ENCODE measurements at regions not wholly inside any gene's neighbourhood (a gene's known extent, or its start where the extent isn't known, plus 50 kb on each side); places are given as distances from the start of the nearest gene placed in this dataset.

- H3K27me3 ChIP-seq (ENCODE audit: control insufficient read depth, insufficient read depth, low read length) = no peaks in the 10 kb centered on the region
- no peaks in the 10 kb centered on the region for H3K4me1 ChIP-seq (ENCODE audit: control insufficient read depth, insufficient read depth, low read length)
- H3K36me3 ChIP-seq (ENCODE audit: control insufficient read depth, insufficient read depth, low read length) = no peaks in the 10 kb centered on the region
- no CpG with 5 or more reads among the region's 1 CpG for WGBS (ENCODE audit: insufficient coverage, insufficient read length)
- no peak overlapping the region for H3K4me3 ChIP-seq (ENCODE audit: low read length)
- H3K27ac ChIP-seq (ENCODE audit: low read length) = no peak overlapping the region
- no peaks in the 10 kb centered on the region for H3K9me3 ChIP-seq (ENCODE audit: control insufficient read depth, insufficient read depth, low read length)
- no peak for DNase-seq (ENCODE audit: low read depth, low spot score)
Observed at GRCh38 chr13:50550151-50550550, 293.3 kb downstream of the DLEU7 start.

- no peaks in the 10 kb centered on the region for H3K27me3 ChIP-seq (ENCODE audit: control insufficient read depth, insufficient read depth, low read length)
- H3K36me3 ChIP-seq (ENCODE audit: control insufficient read depth, insufficient read depth, low read length) = no peaks in the 10 kb centered on the region
- DNase-seq (ENCODE audit: low read depth, low spot score) = no peak
- WGBS (ENCODE audit: insufficient coverage, insufficient read length) = no CpG with 5 or more reads among the region's 1 CpG
- H3K4me3 ChIP-seq (ENCODE audit: low read length) = no peak overlapping the region
- H3K4me1 ChIP-seq (ENCODE audit: control insufficient read depth, insufficient read depth, low read length) = no peaks in the 10 kb centered on the region
- no peak overlapping the region for H3K27ac ChIP-seq (ENCODE audit: low read length)
- no peaks in the 10 kb centered on the region for H3K9me3 ChIP-seq (ENCODE audit: control insufficient read depth, insufficient read depth, low read length)
Observed at GRCh38 chr13:50552424-50552966, 291.0 kb downstream of the DLEU7 start.

- no peaks in the 10 kb centered on the region for H3K4me1 ChIP-seq (ENCODE audit: control insufficient read depth, insufficient read depth, low read length)
- no peak overlapping the region for H3K4me3 ChIP-seq (ENCODE audit: low read length)
- H3K27ac ChIP-seq (ENCODE audit: low read length) = no peak overlapping the region
- no peaks in the 10 kb centered on the region for H3K36me3 ChIP-seq (ENCODE audit: control insufficient read depth, insufficient read depth, low read length)
- no peaks in the 10 kb centered on the region for H3K9me3 ChIP-seq (ENCODE audit: control insufficient read depth, insufficient read depth, low read length)
- no peak for DNase-seq (ENCODE audit: low read depth, low spot score)
- H3K27me3 ChIP-seq (ENCODE audit: control insufficient read depth, insufficient read depth, low read length) = no peaks in the 10 kb centered on the region
Observed at GRCh38 chr13:50561739-50562138, 281.8 kb downstream of the DLEU7 start.

GRCh38 chr13:50566646-50567045 is 276.8 kb downstream of the DLEU7 start:
- Histone ChIP-seq H3K4me1 (ENCODE audit: control insufficient read depth, insufficient read depth, low read length) (no peaks in the 10 kb centered on the region), H3K4me3 (ENCODE audit: low read length) (no peak overlapping the region), H3K27me3 (ENCODE audit: control insufficient read depth, insufficient read depth, low read length) (no peaks in the 10 kb centered on the region), H3K27ac (ENCODE audit: low read length) (no peak overlapping the region), H3K36me3 (ENCODE audit: control insufficient read depth, insufficient read depth, low read length) (no peaks in the 10 kb centered on the region), H3K9me3 (ENCODE audit: control insufficient read depth, insufficient read depth, low read length) (no peaks in the 10 kb centered on the region)
- DNase-seq (ENCODE audit: low read depth, low spot score) = no peak

GRCh38 chr13:50572129-50572528 is 271.4 kb downstream of the DLEU7 start:
- no peaks in the 10 kb centered on the region for H3K4me1 ChIP-seq (ENCODE audit: control insufficient read depth, insufficient read depth, low read length)
- no CpG with 5 or more reads among the region's 3 CpGs for WGBS (ENCODE audit: insufficient coverage, insufficient read length)
- H3K27me3 ChIP-seq (ENCODE audit: control insufficient read depth, insufficient read depth, low read length) = no peaks in the 10 kb centered on the region
- H3K9me3 ChIP-seq (ENCODE audit: control insufficient read depth, insufficient read depth, low read length) = no peaks in the 10 kb centered on the region
- DNase-seq (ENCODE audit: low read depth, low spot score) = no peak
- H3K36me3 ChIP-seq (ENCODE audit: control insufficient read depth, insufficient read depth, low read length) = no peaks in the 10 kb centered on the region
- no peak overlapping the region for H3K27ac ChIP-seq (ENCODE audit: low read length)
- H3K4me3 ChIP-seq (ENCODE audit: low read length) = no peak overlapping the region

GRCh38 chr13:50573066-50573465 is 270.4 kb downstream of the DLEU7 start:
- H3K36me3 ChIP-seq (ENCODE audit: control insufficient read depth, insufficient read depth, low read length) = no peaks in the 10 kb centered on the region
- H3K9me3 ChIP-seq (ENCODE audit: control insufficient read depth, insufficient read depth, low read length) = no peaks in the 10 kb centered on the region
- no peak for DNase-seq (ENCODE audit: low read depth, low spot score)
- WGBS (ENCODE audit: insufficient coverage, insufficient read length) = no CpG with 5 or more reads among the region's 4 CpGs
- H3K4me1 ChIP-seq (ENCODE audit: control insufficient read depth, insufficient read depth, low read length) = no peaks in the 10 kb centered on the region
- no peak overlapping the region for H3K4me3 ChIP-seq (ENCODE audit: low read length)
- H3K27ac ChIP-seq (ENCODE audit: low read length) = no peak overlapping the region
- no peaks in the 10 kb centered on the region for H3K27me3 ChIP-seq (ENCODE audit: control insufficient read depth, insufficient read depth, low read length)

GRCh38 chr13:50574731-50575130 is 268.8 kb downstream of the DLEU7 start:
- no CpG with 5 or more reads among the region's 3 CpGs for WGBS (ENCODE audit: insufficient coverage, insufficient read length)
- Histone ChIP-seq H3K4me1 (ENCODE audit: control insufficient read depth, insufficient read depth, low read length) (no peaks in the 10 kb centered on the region), H3K9me3 (ENCODE audit: control insufficient read depth, insufficient read depth, low read length) (no peaks in the 10 kb centered on the region), H3K4me3 (ENCODE audit: low read length) (no peak overlapping the region), H3K27me3 (ENCODE audit: control insufficient read depth, insufficient read depth, low read length) (no peaks in the 10 kb centered on the region), H3K36me3 (ENCODE audit: control insufficient read depth, insufficient read depth, low read length) (no peaks in the 10 kb centered on the region), H3K27ac (ENCODE audit: low read length) (no peak overlapping the region)
- no peak for DNase-seq (ENCODE audit: low read depth, low spot score)

- WGBS (ENCODE audit: insufficient coverage, insufficient read length) = no CpG with 5 or more reads among the region's 3 CpGs
- Histone ChIP-seq H3K27me3 (ENCODE audit: control insufficient read depth, insufficient read depth, low read length) (no peaks in the 10 kb centered on the region), H3K36me3 (ENCODE audit: control insufficient read depth, insufficient read depth, low read length) (no peaks in the 10 kb centered on the region), H3K27ac (ENCODE audit: low read length) (no peak overlapping the region), H3K9me3 (ENCODE audit: control insufficient read depth, insufficient read depth, low read length) (no peaks in the 10 kb centered on the region), H3K4me3 (ENCODE audit: low read length) (no peak overlapping the region), H3K4me1 (ENCODE audit: control insufficient read depth, insufficient read depth, low read length) (no peaks in the 10 kb centered on the region)
- no peak for DNase-seq (ENCODE audit: low read depth, low spot score)
Observed at GRCh38 chr13:50575138-50575537, 268.4 kb downstream of the DLEU7 start.

- WGBS (ENCODE audit: insufficient coverage, insufficient read length) = no CpG with 5 or more reads among the region's 6 CpGs
Observed at GRCh38 chr13:50576156-50576555, 267.3 kb downstream of the DLEU7 start.

GRCh38 chr13:50577806-50578205 is 265.7 kb downstream of the DLEU7 start:
- no CpG with 5 or more reads among the region's 2 CpGs for WGBS (ENCODE audit: insufficient coverage, insufficient read length)
- H3K36me3 ChIP-seq (ENCODE audit: control insufficient read depth, insufficient read depth, low read length) = no peaks in the 10 kb centered on the region
- H3K4me1 ChIP-seq (ENCODE audit: control insufficient read depth, insufficient read depth, low read length) = no peaks in the 10 kb centered on the region
- no peak for DNase-seq (ENCODE audit: low read depth, low spot score)
- no peak overlapping the region for H3K27ac ChIP-seq (ENCODE audit: low read length)
- no peaks in the 10 kb centered on the region for H3K27me3 ChIP-seq (ENCODE audit: control insufficient read depth, insufficient read depth, low read length)
- H3K4me3 ChIP-seq (ENCODE audit: low read length) = no peak overlapping the region
- no peaks in the 10 kb centered on the region for H3K9me3 ChIP-seq (ENCODE audit: control insufficient read depth, insufficient read depth, low read length)

More at GRCh38 chr13:50576156-50576555, 267.3 kb downstream of the DLEU7 start:
- no peak overlapping the region for H3K27ac ChIP-seq (ENCODE audit: low read length)
- H3K9me3 ChIP-seq (ENCODE audit: control insufficient read depth, insufficient read depth, low read length) = no peaks in the 10 kb centered on the region
- H3K27me3 ChIP-seq (ENCODE audit: control insufficient read depth, insufficient read depth, low read length) = no peaks in the 10 kb centered on the region
- H3K4me1 ChIP-seq (ENCODE audit: control insufficient read depth, insufficient read depth, low read length) = no peaks in the 10 kb centered on the region
- H3K4me3 ChIP-seq (ENCODE audit: low read length) = no peak overlapping the region
- no peaks in the 10 kb centered on the region for H3K36me3 ChIP-seq (ENCODE audit: control insufficient read depth, insufficient read depth, low read length)
- no peak for DNase-seq (ENCODE audit: low read depth, low spot score)

- H3K4me1 ChIP-seq (ENCODE audit: control insufficient read depth, insufficient read depth, low read length) = no peaks in the 10 kb centered on the region; the same call in 1 of the 2 replicates
- no peak overlapping the region for H3K27ac ChIP-seq (ENCODE audit: low read length)
- no CpG with 5 or more reads among the region's 4 CpGs for WGBS (ENCODE audit: insufficient coverage, insufficient read length)
- no peaks in the 10 kb centered on the region for H3K9me3 ChIP-seq (ENCODE audit: control insufficient read depth, insufficient read depth, low read length)
- H3K36me3 ChIP-seq (ENCODE audit: control insufficient read depth, insufficient read depth, low read length) = no peaks in the 10 kb centered on the region
- no peak for DNase-seq (ENCODE audit: low read depth, low spot score)
- no peaks in the 10 kb centered on the region for H3K27me3 ChIP-seq (ENCODE audit: control insufficient read depth, insufficient read depth, low read length)
- H3K4me3 ChIP-seq (ENCODE audit: low read length) = no peak overlapping the region
Observed at GRCh38 chr13:50580684-50581305, 262.7 kb downstream of the DLEU7 start.

All from iPS DF 6.9 (cell line).